EL (cell line): ENCODE measurements at regions not wholly inside any gene's neighbourhood (a gene's known extent, or its start where the extent isn't known, plus 50 kb on each side); places are given as distances from the start of the nearest gene placed in this dataset.

Experiments used
- DNase-seq: peaks from one replicate; pipeline ENCODE4 v3.0.0-alpha.2; 2016

GRCh38 chr21:14607262-14607661 lies 61.1 kb upstream of the SAMSN1 start:
- no peak for DNase-seq

- peak; percentile 59 for DNase-seq
Measured at GRCh38 chr21:14603202-14603601, 57.1 kb upstream of the SAMSN1 start.

GRCh38 chr21:14602382-14602958 lies 56.4 kb upstream of the SAMSN1 start:
- no peak for DNase-seq

- no peak for DNase-seq
Measured at GRCh38 chr21:14600569-14601297, 54.6 kb upstream of the SAMSN1 start.

GRCh38 chr21:14598065-14598464 lies 52.0 kb upstream of the SAMSN1 start:
- no peak for DNase-seq
